GM12878 (cell line): ENCODE measurements at regions not wholly inside any gene's neighbourhood (a gene's known extent, or its start where the extent isn't known, plus 50 kb on each side); places are given as distances from the start of the nearest gene placed in this dataset.

ENCODE experiments used
- ATAC-seq: fragments of 200-7000 bp; cut with Tn5 transposase; 3 replicates; pipeline ENCODE4 v1.9.1; 2020; ENCODE audit warnings: mild to moderate bottlenecking, moderate library complexity
- BruUV-seq: library from RNA; stranded (reverse); fragments of 400-500 nt; replicated peaks from 2 replicates; lab custom pipeline; 2021; lab: Mats Ljungman, UMichigan
- CTCF ChIA-PET: fragments of 300-600 bp; sonication (Branson Sonifier 250); formaldehyde crosslinking; extraction: SDS; loops from one replicate; lab custom pipeline; 2021; ENCODE audit warnings: inconsistent platforms; lab: Yijun Ruan, JAX
- POLR2A ChIA-PET: fragments of 350-600 bp; formaldehyde crosslinking; extraction: SDS; loops from one replicate; lab custom pipeline; 2021; ENCODE audit warnings: inconsistent platforms; lab: Charles Lee
- RAD21 ChIA-PET: fragments of 300-600 bp; sonication (Branson Sonifier 250); formaldehyde crosslinking; loops from one replicate; lab custom pipeline; 2023; ENCODE audit warnings: antibody characterized with exemption; ENCODE audit not compliant: unreplicated experiment; lab: Charles Lee
- SMC1A ChIA-PET: fragments of 300-600 bp; sonication (Branson Sonifier 250); formaldehyde crosslinking; loops from one replicate; lab custom pipeline; 2023; ENCODE audit not compliant: unreplicated experiment, uncharacterized antibody; lab: Charles Lee
- DNase-seq: peaks from one replicate; pipeline ENCODE4 v3.0.0-alpha.2; 2011; ENCODE audit warnings: low read depth, low spot score
- FAIRE-seq: peaks from 3 replicates; lab custom pipeline; 2011; peaks lifted over from hg19 to GRCh38; lab: Jason Lieb, UNC
- H2AFZ ChIP-seq: 2 replicates; pipeline ENCODE4 v1.6.0; 2011; ENCODE audit warnings: low read depth, low read length, control low read depth; ENCODE audit not compliant: control insufficient read depth
- H3K27ac ChIP-seq: 2 replicates; pipeline ENCODE4 v1.5.1; 2011; ENCODE audit warnings: control low read depth; ENCODE audit not compliant: control insufficient read depth, insufficient read depth
- H3K27me3 ChIP-seq, 2 experiments: replicated peaks in 1 of 2; 2 replicates each; pipeline versions ENCODE4 v1.6.0 to v1.6.1; 2011; ENCODE audit warnings: low read length in 1 of 2; ENCODE audit not compliant: control insufficient read depth in 2 of 2, insufficient read depth in 2 of 2
- H3K36me3 ChIP-seq, 2 experiments: 2 replicates each; pipeline ENCODE4 v1.5.1; 2011; ENCODE audit warnings: low read length in 1 of 2; ENCODE audit not compliant: control insufficient read depth in 2 of 2, insufficient read depth in 2 of 2
- H3K4me1 ChIP-seq: 2 replicates; pipeline ENCODE4 v1.6.1; 2011; ENCODE audit warnings: mild to moderate bottlenecking, low read length, moderate library complexity, mixed read lengths; ENCODE audit not compliant: control insufficient read depth, insufficient read depth
- H3K4me2 ChIP-seq: 2 replicates; pipeline ENCODE4 v1.6.0; 2011; ENCODE audit warnings: control low read depth; ENCODE audit not compliant: control insufficient read depth, insufficient read depth
- H3K4me3 ChIP-seq: fragments of 200-600 bp; sonication (generic); 2 replicates; pipeline ENCODE4 v1.5.1; 2016
- H3K79me2 ChIP-seq: 2 replicates; pipeline ENCODE4 v1.6.0; 2011; ENCODE audit warnings: low read length; ENCODE audit not compliant: control insufficient read depth, insufficient read depth
- H3K9ac ChIP-seq: 2 replicates; pipeline ENCODE4 v1.8.0; 2011; ENCODE audit warnings: low read length, control low read depth, mixed read lengths; ENCODE audit not compliant: control insufficient read depth, insufficient read depth
- H3K9me3 ChIP-seq: replicated peaks from 3 replicates; pipeline ENCODE4 v1.5.1; 2011; ENCODE audit warnings: mild to moderate bottlenecking, low read length; ENCODE audit not compliant: control insufficient read depth, insufficient read depth
- H4K20me1 ChIP-seq: 2 replicates; pipeline ENCODE4 v1.6.0; 2011; ENCODE audit not compliant: control insufficient read depth, insufficient read depth
- E2F4 ChIP-seq: IDR thresholded peaks from 2 replicates; pipeline ENCODE4 v1.6.1; 2012; ENCODE audit warnings: low read depth, low read length, improper control_type of control experiment
- EP300 ChIP-seq, 2 experiments: fragments of 150-350 bp in 1 of 2; IDR thresholded peaks; 2 replicates each; pipeline ENCODE4 v1.6.1; 2011 to 2012; ENCODE audit warnings: low read depth in 2 of 2, low read length in 2 of 2, borderline replicate concordance in 1 of 2, improper control_type of control experiment in 1 of 2, inconsistent platforms in 1 of 2; ENCODE audit not compliant: control insufficient read depth in 1 of 2
- ETV6 ChIP-seq, 2 experiments: fragments of 450-650 bp in 1 of 2; IDR thresholded peaks in 1 of 2; conservative IDR thresholded peaks in 1 of 2; 2 replicates each; pipeline ENCODE4 v1.6.1; 2014; ENCODE audit warnings: antibody characterized with exemption in 1 of 2, borderline replicate concordance in 1 of 2, low read depth in 1 of 2, mild to moderate bottlenecking in 1 of 2, moderate library complexity in 1 of 2
- MLLT1 ChIP-seq: fragments of 450-650 bp; IDR thresholded peaks from 2 replicates; pipeline ENCODE4 v1.6.1; 2016; ENCODE audit warnings: mild to moderate bottlenecking
- MXI1 ChIP-seq: fragments of 150-350 bp; IDR thresholded peaks from 2 replicates; pipeline ENCODE4 v1.6.1; 2011; ENCODE audit warnings: low read depth, mild to moderate bottlenecking, inconsistent platforms, low read length, improper control_type of control experiment
- NFXL1 ChIP-seq: fragments of 450-650 bp; IDR thresholded peaks from 2 replicates; pipeline ENCODE4 v1.6.1; 2017; ENCODE audit warnings: antibody characterized with exemption, mild to moderate bottlenecking, borderline replicate concordance
- NR2C2 ChIP-seq: IDR thresholded peaks from 2 replicates; pipeline ENCODE4 v1.6.1; 2011; ENCODE audit warnings: borderline replicate concordance, low read depth; ENCODE audit not compliant: control insufficient read depth, insufficient read length
- RFX5 ChIP-seq: IDR thresholded peaks from 2 replicates; pipeline ENCODE4 v1.6.1; 2011; ENCODE audit warnings: low read depth, low read length, improper control_type of control experiment
- SIX5 ChIP-seq: IDR thresholded peaks from 2 replicates; pipeline ENCODE4 v1.6.1; 2011; ENCODE audit warnings: mild to moderate bottlenecking, low read depth, low read length, moderate library complexity; ENCODE audit not compliant: severe bottlenecking
- TCF12 ChIP-seq: IDR thresholded peaks from 2 replicates; pipeline ENCODE4 v1.6.1; 2011; ENCODE audit warnings: low read depth, mild to moderate bottlenecking, low read length
- ZNF384 ChIP-seq: IDR thresholded peaks from 2 replicates; pipeline ENCODE4 v1.6.1; 2012; ENCODE audit warnings: low read depth, mild to moderate bottlenecking, low read length, improper control_type of control experiment, borderline replicate concordance
- WGBS: methylation state at CpG from one replicate; pipeline ENCODE4 v1.1.6; 2016; ENCODE audit warnings: low lambda C conversion rate; ENCODE audit not compliant: insufficient replicate concordance, insufficient coverage; ENCODE audit errors: missing lambda C conversion rate; 5-methylcytosine and 5-hydroxymethylcytosine counted together
- in situ Hi-C: fragments of 300-500 bp; cut with MboI; formaldehyde crosslinking; loops from 9 replicates; pipeline ENCODE4 v1.14.3; 2018; ENCODE audit warnings: mixed read lengths
- intact Hi-C: fragments of 100-400 bp; cut with micrococcal nuclease; formaldehyde crosslinking; loops from one replicate; pipeline ENCODE4 v1.14.2; 2022; ENCODE audit not compliant: unreplicated experiment

DNA sequence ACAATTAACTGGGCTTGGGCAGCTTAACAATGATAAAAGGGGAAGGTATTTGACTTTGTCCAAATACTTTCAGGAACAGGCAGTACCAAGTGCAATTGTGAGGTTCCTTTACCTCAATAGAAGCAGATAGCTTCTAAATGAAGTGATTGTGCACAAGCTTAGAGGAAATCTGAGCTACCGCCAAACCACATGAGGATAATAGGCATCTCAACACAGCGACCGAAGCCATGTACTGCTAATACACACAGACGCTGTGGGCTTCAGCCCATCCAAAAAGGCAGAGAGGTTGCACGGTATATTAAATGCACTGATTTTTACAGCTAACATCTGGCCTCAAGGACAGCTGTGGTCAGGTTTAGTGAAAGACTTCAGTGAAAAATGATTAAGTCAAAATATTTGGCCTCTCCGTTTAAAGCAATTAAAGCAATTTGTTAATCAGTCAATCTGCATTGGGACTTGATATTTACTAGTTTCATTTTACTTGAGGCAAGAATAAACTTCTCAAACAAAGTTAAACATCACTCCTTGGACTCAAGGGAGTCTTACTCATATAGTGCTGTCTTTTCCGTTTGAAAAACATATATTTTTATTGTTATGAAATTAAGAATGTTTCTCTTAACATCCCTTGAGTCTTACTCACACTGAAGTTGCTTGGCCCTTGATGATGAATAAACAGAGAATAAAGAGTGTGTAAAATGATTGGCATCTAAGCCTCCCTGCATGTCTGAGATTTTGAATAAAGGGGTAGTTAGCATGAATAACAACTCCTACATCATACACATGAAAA, 306.3 kb downstream of the C7orf25 start (continued):
- TF ChIP-seq E2F4 (no peak), MLLT1 (no peak)
- TF ChIP-seq, all 136 proteins: peak for 0

- in situ Hi-C loops, result no loop called here
- DNase-seq, result no peak
- intact Hi-C loops, result no loop called here
- no peak for TF ChIP-seq ZNF384
- TF ChIP-seq SIX5, result no peak
- no peak for TF ChIP-seq TCF12
- TF ChIP-seq NFXL1, result no peak
- TF ChIP-seq NR2C2, result no peak
- no peak for TF ChIP-seq MXI1
- no peak for TF ChIP-seq EP300 (IDR thresholded peaks at IDR 0.05; ENCODE audit: borderline replicate concordance in 1 of 2, control insufficient read depth in 1 of 2, low read depth in 2 of 2, low read length in 2 of 2)
- no peak for TF ChIP-seq ETV6 (conservative IDR thresholded peaks at IDR 0.05 in 1 of 2, IDR thresholded peaks at IDR 0.05 in 1 of 2; ENCODE audit: borderline replicate concordance in 1 of 2, low read depth in 1 of 2)
- no peak for TF ChIP-seq RFX5
- TF ChIP-seq, all 136 proteins: peak for 0
- Histone ChIP-seq H3K9ac (no peak overlapping the region), H4K20me1 (no peaks in the 10 kb centered on the region), H3K36me3 (no peaks in the 10 kb centered on the region), H3K27ac (no peak overlapping the region), H3K9me3 (no peaks in the 10 kb centered on the region), H3K4me2 (no peak overlapping the region), H3K4me3 (no peak overlapping the region), H3K4me1 (no peaks in the 10 kb centered on the region), H3K27me3 (no peaks in the 10 kb centered on the region), H3K79me2 (no peaks in the 10 kb centered on the region), H2AFZ (no peak overlapping the region)
- POLR2A ChIA-PET, result no interaction called here
- RAD21 ChIA-PET, result no interaction called here
- CTCF ChIA-PET, result no interaction called here
- 0% methylated on average over 2 of the region's 2 CpGs for WGBS
- no peak for FAIRE-seq
- no TSS peak for BruUV-seq
- SMC1A ChIA-PET, result no interaction called here
- no peak for ATAC-seq
Measured at GRCh38 chr7:42603496-42603895, 308.4 kb downstream of the C7orf25 start.
